ENCODE measurements at regions not wholly inside any gene's neighbourhood (a gene's known extent, or its start where the extent isn't known, plus 50 kb on each side); places are given as distances from the start of the nearest gene placed in this dataset.
A peak's percentile ranks its signal among the peaks of the same experiment; 100 is the strongest.

- TF ChIP-seq NR1H2 (CRISPR knock-in tag; IDR thresholded peaks at IDR 0.05) = no peak
- TF ChIP-seq SOX15 (CRISPR knock-in tag; IDR thresholded peaks at IDR 0.05) = no peak
Observed at GRCh38 chr10:32174349-32174893, 118.2 kb upstream of the KIF5B start (continued).

GRCh38 chr10:32171204-32171603 is 115.0 kb upstream of the KIF5B start:
- POLR2A ChIA-PET = no interaction called here
- no peak overlapping the region for H3K4me3 Mint-ChIP-seq
- no peaks in the 10 kb centered on the region for H3K36me3 Mint-ChIP-seq
- no peaks in the 10 kb centered on the region for H3K9me3 Mint-ChIP-seq
- H3K4me1 Mint-ChIP-seq = no peaks in the 10 kb centered on the region
- DNase-seq (ENCODE audit: low spot score) (no peak), ATAC-seq (no peak)
- H3K27ac Mint-ChIP-seq = no peak overlapping the region
- no peak for TF ChIP-seq RELA (CRISPR knock-in tag; IDR thresholded peaks at IDR 0.05; ENCODE audit: borderline replicate concordance)
- TF ChIP-seq GABPB1 (CRISPR knock-in tag; IDR thresholded peaks at IDR 0.05) = 0 out of 2 replicates have a peak, but pooled peaks have one; percentile 18
- CTCF ChIA-PET = no interaction called here
- no peaks in the 10 kb centered on the region; the same call in 1 of the 2 replicates for H3K27me3 Mint-ChIP-seq (ENCODE audit: low read depth)

GRCh38 chr10:32169556-32169955 is 113.3 kb upstream of the KIF5B start:
- ATAC-seq (no peak), DNase-seq (ENCODE audit: low spot score) (no peak)
- no peaks in the 10 kb centered on the region for H3K27me3 Mint-ChIP-seq (ENCODE audit: low read depth)
- CTCF ChIA-PET = interaction anchor here (1.1 kb wide), 1 partner anchor 106 kb away, joined by 3 read pairs; no protein-coding TSS in a partner anchor
- POLR2A ChIA-PET = interaction anchor here (0.6 kb wide), 1 partner anchor 237 kb away, joined by 3 read pairs; no protein-coding TSS in a partner anchor
- H3K4me1 Mint-ChIP-seq = no peaks in the 10 kb centered on the region
- no peaks in the 10 kb centered on the region for H3K9me3 Mint-ChIP-seq
- no peak overlapping the region for H3K27ac Mint-ChIP-seq
- TF ChIP-seq E2F5 (CRISPR knock-in tag; IDR thresholded peaks at IDR 0.05) = no peak
- H3K36me3 Mint-ChIP-seq = no peaks in the 10 kb centered on the region
- H3K4me3 Mint-ChIP-seq = no peak overlapping the region

- Mint-ChIP-seq H3K4me3 (no peak overlapping the region), H3K9me3 (no peaks in the 10 kb centered on the region), H3K36me3 (no peaks in the 10 kb centered on the region), H3K27me3 (ENCODE audit: low read depth) (no peaks in the 10 kb centered on the region), H3K27ac (peak overlapping the region; percentile 15; the same call in 1 of the 2 replicates), H3K4me1 (no peaks in the 10 kb centered on the region)
- no peak for TF ChIP-seq GRHL2 (CRISPR knock-in tag; IDR thresholded peaks at IDR 0.05; ENCODE audit: insufficient replicate concordance, severe bottlenecking)
- TF ChIP-seq TCF7 (CRISPR knock-in tag; IDR thresholded peaks at IDR 0.05; ENCODE audit: low read depth) = no peak
- ChIA-PET POLR2A (no interaction called here), CTCF (no interaction called here)
- DNase-seq (ENCODE audit: low spot score) (no peak), ATAC-seq (no peak)
Observed at GRCh38 chr10:32167450-32167849, 111.2 kb upstream of the KIF5B start.

GRCh38 chr10:32166365-32166764 is 110.1 kb upstream of the KIF5B start:
- no peak for DNase-seq (ENCODE audit: low spot score)
- ChIA-PET POLR2A (no interaction called here), CTCF (no interaction called here)
- Mint-ChIP-seq H3K36me3 (no peaks in the 10 kb centered on the region), H3K4me1 (no peaks in the 10 kb centered on the region), H3K9me3 (no peaks in the 10 kb centered on the region), H3K27ac (no peak overlapping the region), H3K4me3 (no peak overlapping the region), H3K27me3 (ENCODE audit: low read depth) (no peaks in the 10 kb centered on the region)
- no peak for TF ChIP-seq USF1 (CRISPR knock-in tag; IDR thresholded peaks at IDR 0.05)
- TF ChIP-seq ZNF121 (CRISPR knock-in tag; IDR thresholded peaks at IDR 0.05) = no peak
- TF ChIP-seq ZNF138 (CRISPR knock-in tag; conservative IDR thresholded peaks at IDR 0.05) = no peak
- no peak for TF ChIP-seq SMAD4 (CRISPR knock-in tag; IDR thresholded peaks at IDR 0.05)
- no peak for TF ChIP-seq HMGA2 (CRISPR knock-in tag; IDR thresholded peaks at IDR 0.05)
- TF ChIP-seq ZNF423 (CRISPR knock-in tag; IDR thresholded peaks at IDR 0.05) = no peak
- TF ChIP-seq ZBTB21 (CRISPR knock-in tag; IDR thresholded peaks at IDR 0.05; ENCODE audit: borderline replicate concordance) = no peak
- no peak for TF ChIP-seq ATF2 (CRISPR knock-in tag; IDR thresholded peaks at IDR 0.05; ENCODE audit: borderline replicate concordance, low read depth)
- TF ChIP-seq CREM (CRISPR knock-in tag; IDR thresholded peaks at IDR 0.05) = no peak
- TF ChIP-seq IRF1 (CRISPR knock-in tag; IDR thresholded peaks at IDR 0.05) = no peak
- ATAC-seq = no peak

Measured in WTC11 (cell line).